Endothelial cell of umbilical vein (primary cell): ENCODE measurements at regions not wholly inside any gene's neighbourhood (a gene's known extent, or its start where the extent isn't known, plus 50 kb on each side); places are given as distances from the start of the nearest gene placed in this dataset.

Experiments used
- BruUV-seq: library from RNA; stranded (reverse); fragments of 400-500 nt; replicated peaks from 2 replicates; lab custom pipeline; 2021; lab: Mats Ljungman, UMichigan
- CTCF ChIA-PET: fragments of 300-600, 350-600 bp; sonication (Branson Sonifier 250); formaldehyde crosslinking; loops from one replicate; lab custom pipeline; 2021; ENCODE audit warnings: antibody characterized with exemption, inconsistent platforms; lab: Charles Lee
- POLR2A ChIA-PET: fragments of 300-600, 350-600 bp; sonication (Branson Sonifier 250); formaldehyde crosslinking; loops from one replicate; lab custom pipeline; 2021; ENCODE audit warnings: antibody characterized with exemption, inconsistent platforms; lab: Charles Lee
- DNase-seq: peaks from one replicate; pipeline ENCODE4 v3.0.0-alpha.2; 2011; ENCODE audit warnings: low read depth, low spot score
- FAIRE-seq: peaks from 2 replicates; lab custom pipeline; 2011; peaks lifted over from hg19 to GRCh38; lab: Jason Lieb, UNC
- H2AFZ ChIP-seq: 2 replicates; pipeline ENCODE4 v1.6.0; 2012; ENCODE audit warnings: low read depth, low read length, control low read depth, inconsistent platforms
- H3K27ac ChIP-seq: 2 replicates; pipeline ENCODE4 v1.5.1; 2011; ENCODE audit warnings: low read depth, mild to moderate bottlenecking, control low read depth, low read length, moderate library complexity; ENCODE audit not compliant: insufficient read depth
- H3K27me3 ChIP-seq, 2 experiments: 2 replicates each; pipeline versions ENCODE4 v1.6.0 to v1.6.1; 2011; ENCODE audit warnings: low read length in 2 of 2, mixed read lengths in 1 of 2; ENCODE audit not compliant: control insufficient read depth in 2 of 2, insufficient read depth in 2 of 2
- H3K36me3 ChIP-seq, 2 experiments: 2 replicates in 1 of 2; 3 replicates in 1 of 2; pipeline ENCODE4 v1.5.1; 2011; ENCODE audit warnings: low read length in 2 of 2, mild to moderate bottlenecking in 1 of 2, moderate library complexity in 1 of 2; ENCODE audit not compliant: control insufficient read depth in 2 of 2, insufficient read depth in 2 of 2; ENCODE audit errors: extremely low read depth in 1 of 2
- H3K4me1 ChIP-seq: 3 replicates; pipeline ENCODE4 v1.5.1; 2011; ENCODE audit warnings: mild to moderate bottlenecking, low read length; ENCODE audit not compliant: control insufficient read depth, insufficient read depth; ENCODE audit errors: extremely low read depth
- H3K4me2 ChIP-seq: 2 replicates; pipeline ENCODE4 v1.6.1; 2011; ENCODE audit warnings: low read length, control low read depth, mixed read lengths; ENCODE audit not compliant: insufficient read depth
- H3K4me3 ChIP-seq, 3 experiments: fragments of 200-600 bp in 1 of 3; sonication (generic), shearing (Covaris generic) in 1 of 3; replicated peaks in 1 of 3; 2 replicates each; pipeline ENCODE4 v1.5.1; 2011 to 2016; ENCODE audit warnings: control low read depth in 3 of 3, low read length in 3 of 3, mild to moderate bottlenecking in 2 of 3, inconsistent platforms in 1 of 3, low read depth in 1 of 3, moderate library complexity in 1 of 3; ENCODE audit not compliant: insufficient read depth in 1 of 3
- H3K79me2 ChIP-seq: 2 replicates; pipeline ENCODE4 v1.6.0; 2012; ENCODE audit warnings: low read length, inconsistent platforms; ENCODE audit not compliant: control insufficient read depth, insufficient read depth
- H3K9ac ChIP-seq: replicated peaks from 2 replicates; pipeline ENCODE3; 2011; ENCODE audit warnings: low read length, control low read depth; ENCODE audit not compliant: insufficient read depth; ENCODE audit errors: extremely low read depth
- H3K9me1 ChIP-seq: replicated peaks from 3 replicates; pipeline ENCODE4 v1.6.0; 2011; ENCODE audit warnings: mild to moderate bottlenecking, low read length; ENCODE audit not compliant: control insufficient read depth, insufficient read depth; ENCODE audit errors: extremely low read depth
- H3K9me3 ChIP-seq: replicated peaks from 2 replicates; pipeline ENCODE4 v1.5.1; 2012; ENCODE audit warnings: low read length, inconsistent platforms; ENCODE audit not compliant: control insufficient read depth, insufficient read depth
- H4K20me1 ChIP-seq: replicated peaks from 2 replicates; pipeline ENCODE3; 2011; ENCODE audit warnings: mild to moderate bottlenecking, low read length; ENCODE audit not compliant: control insufficient read depth, insufficient read depth; ENCODE audit errors: extremely low read depth
- CTCF ChIP-seq, 2 donors: IDR thresholded peaks; 1 replicate in 1 of 2; 2 replicates in 1 of 2; pipeline ENCODE4 v1.5.1; 2011; ENCODE audit warnings: low read length in 2 of 2, mild to moderate bottlenecking in 2 of 2, moderate library complexity in 2 of 2, control low read depth in 1 of 2, inconsistent platforms in 1 of 2, low read depth in 1 of 2; ENCODE audit not compliant: insufficient read depth in 1 of 2; ENCODE audit errors: extremely low read depth in 1 of 2
- EZH2 ChIP-seq: IDR thresholded peaks from 2 replicates; pipeline ENCODE4 v1.6.1; 2012; ENCODE audit warnings: borderline replicate concordance, low read depth, mild to moderate bottlenecking, moderate library complexity, low read length, inconsistent platforms; ENCODE audit not compliant: severe bottlenecking
- FOS ChIP-seq: IDR thresholded peaks from 2 replicates; pipeline ENCODE4 v1.6.1; 2011; ENCODE audit warnings: mild to moderate bottlenecking, low read length, moderate library complexity, borderline replicate concordance; ENCODE audit not compliant: insufficient read depth
- GATA2 ChIP-seq: IDR thresholded peaks from 2 replicates; pipeline ENCODE4 v1.7.0; 2011; ENCODE audit warnings: low read depth, mild to moderate bottlenecking, moderate library complexity, mixed read lengths, low read length; ENCODE audit not compliant: insufficient read length, insufficient read depth
- JUN ChIP-seq: IDR thresholded peaks from 2 replicates; pipeline ENCODE4 v1.6.1; 2011; ENCODE audit warnings: borderline replicate concordance, low read depth; ENCODE audit not compliant: insufficient read length, insufficient read depth
- MYC ChIP-seq: IDR thresholded peaks from one replicate; pipeline ENCODE4 v1.6.1; 2011; ENCODE audit warnings: mild to moderate bottlenecking, low read depth, low read length
- POLR2A ChIP-seq: IDR thresholded peaks from 2 replicates; pipeline ENCODE4 v1.6.1; 2012; ENCODE audit warnings: low read depth, mild to moderate bottlenecking, control low read depth, low read length
- POLR2AphosphoS5 ChIP-seq: IDR thresholded peaks from 2 replicates; pipeline ENCODE4 v1.6.1; 2012; ENCODE audit warnings: low read depth, mild to moderate bottlenecking, control low read depth, low read length, moderate library complexity; ENCODE audit not compliant: insufficient read depth
- dilution Hi-C: fragments of 300-500 bp; cut with MboI; formaldehyde crosslinking; loops from one replicate; pipeline ENCODE4 v1.15.0; 2019; ENCODE audit warnings: low sequenced_read_pairs; ENCODE audit not compliant: extremely low pct_ligation_motif_present
- intact Hi-C: fragments of 100-400 bp; cut with micrococcal nuclease; formaldehyde crosslinking; loops from one replicate; pipeline ENCODE4 v1.10.0; 2022
- TF ChIP-seq, protein P1 (sequence below): IDR thresholded peaks from 2 replicates; pipeline ENCODE4 v1.6.1; 2011; ENCODE audit not compliant: insufficient read depth, insufficient read length

GRCh38 chr6:85997206-85997605 is 354.5 kb upstream of the SYNCRIP start:
- H3K36me3 ChIP-seq, result no peaks in the 10 kb centered on the region
- no peak for TF ChIP-seq FOS
- no peak for TF ChIP-seq GATA2
- TF ChIP-seq POLR2AphosphoS5, result no peak
- POLR2A ChIA-PET, result no interaction called here
- no peak overlapping the region for H3K9ac ChIP-seq
- no peaks in the 10 kb centered on the region for H3K9me3 ChIP-seq
- H3K4me1 ChIP-seq, result no peaks in the 10 kb centered on the region
- no peak for DNase-seq
- intact Hi-C loops, result no loop called here
- CTCF ChIA-PET, result no interaction called here
- H3K79me2 ChIP-seq, result no peaks in the 10 kb centered on the region
- FAIRE-seq, result no peak
- BruUV-seq, result no TSS peak
- no peak overlapping the region for H2AFZ ChIP-seq
- H3K27me3 ChIP-seq, result no peaks in the 10 kb centered on the region
- no peaks in the 10 kb centered on the region for H3K9me1 ChIP-seq
- H3K4me3 ChIP-seq, result no peak overlapping the region
- dilution Hi-C loops, result no loop called here
- H3K4me2 ChIP-seq, result no peak overlapping the region
- no peak overlapping the region for H3K27ac ChIP-seq
- H4K20me1 ChIP-seq, result no peaks in the 10 kb centered on the region

DNA sequence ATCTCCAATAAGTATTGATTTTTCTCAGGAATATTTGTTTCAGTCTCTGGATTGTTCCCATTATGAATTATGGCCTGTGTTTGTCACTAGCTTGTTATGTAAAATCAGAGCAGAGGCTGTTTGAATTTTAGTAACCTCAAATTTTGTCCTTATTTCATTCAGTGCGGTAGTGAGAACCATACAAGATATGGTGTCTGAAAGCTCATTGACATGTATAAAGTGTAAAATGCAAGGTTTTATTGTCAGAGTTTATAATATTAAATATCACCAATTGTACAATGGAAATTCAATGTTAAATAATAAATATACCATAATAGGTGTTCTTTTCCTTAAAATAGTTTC is 353.3 kb upstream of the SYNCRIP start:
- no peak overlapping the region for H2AFZ ChIP-seq
- no peak overlapping the region for H3K4me2 ChIP-seq
- H3K36me3 ChIP-seq, result no peaks in the 10 kb centered on the region
- no peak overlapping the region for H3K9ac ChIP-seq
- FAIRE-seq (no peak), DNase-seq (no peak)
- CTCF ChIA-PET, result no interaction called here
- H3K9me3 ChIP-seq, result peaks cover 2% of the 10 kb centered on the region
- POLR2A ChIA-PET, result no interaction called here
- H3K79me2 ChIP-seq, result no peaks in the 10 kb centered on the region
- no peaks in the 10 kb centered on the region for H3K4me1 ChIP-seq
- BruUV-seq, result no TSS peak
- TF ChIP-seq MYC (no peak), CTCF (IDR thresholded peaks at IDR 0.05; ENCODE audit: extremely low read depth in 1 of 2, insufficient read depth in 1 of 2, low read depth in 1 of 2, low read length in 2 of 2) (no peak), POLR2AphosphoS5 (no peak), FOS (no peak), EZH2 (no peak), JUN (no peak), GATA2 (no peak), POLR2A (no peak)
- TF ChIP-seq, protein P1, sequence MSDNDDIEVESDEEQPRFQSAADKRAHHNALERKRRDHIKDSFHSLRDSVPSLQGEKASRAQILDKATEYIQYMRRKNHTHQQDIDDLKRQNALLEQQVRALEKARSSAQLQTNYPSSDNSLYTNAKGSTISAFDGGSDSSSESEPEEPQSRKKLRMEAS, result no peak
- no peaks in the 10 kb centered on the region for H4K20me1 ChIP-seq
- dilution Hi-C loops (no loop called here), intact Hi-C loops (no loop called here)
- no peaks in the 10 kb centered on the region for H3K9me1 ChIP-seq
- H3K27me3 ChIP-seq, result no peaks in the 10 kb centered on the region
- no peak overlapping the region for H3K27ac ChIP-seq
- H3K4me3 ChIP-seq, result no peak overlapping the region
